ENCODE measurements at regions not wholly inside any gene's neighbourhood (a gene's known extent, or its start where the extent isn't known, plus 50 kb on each side); places are given as distances from the start of the nearest gene placed in this dataset.

DNA sequence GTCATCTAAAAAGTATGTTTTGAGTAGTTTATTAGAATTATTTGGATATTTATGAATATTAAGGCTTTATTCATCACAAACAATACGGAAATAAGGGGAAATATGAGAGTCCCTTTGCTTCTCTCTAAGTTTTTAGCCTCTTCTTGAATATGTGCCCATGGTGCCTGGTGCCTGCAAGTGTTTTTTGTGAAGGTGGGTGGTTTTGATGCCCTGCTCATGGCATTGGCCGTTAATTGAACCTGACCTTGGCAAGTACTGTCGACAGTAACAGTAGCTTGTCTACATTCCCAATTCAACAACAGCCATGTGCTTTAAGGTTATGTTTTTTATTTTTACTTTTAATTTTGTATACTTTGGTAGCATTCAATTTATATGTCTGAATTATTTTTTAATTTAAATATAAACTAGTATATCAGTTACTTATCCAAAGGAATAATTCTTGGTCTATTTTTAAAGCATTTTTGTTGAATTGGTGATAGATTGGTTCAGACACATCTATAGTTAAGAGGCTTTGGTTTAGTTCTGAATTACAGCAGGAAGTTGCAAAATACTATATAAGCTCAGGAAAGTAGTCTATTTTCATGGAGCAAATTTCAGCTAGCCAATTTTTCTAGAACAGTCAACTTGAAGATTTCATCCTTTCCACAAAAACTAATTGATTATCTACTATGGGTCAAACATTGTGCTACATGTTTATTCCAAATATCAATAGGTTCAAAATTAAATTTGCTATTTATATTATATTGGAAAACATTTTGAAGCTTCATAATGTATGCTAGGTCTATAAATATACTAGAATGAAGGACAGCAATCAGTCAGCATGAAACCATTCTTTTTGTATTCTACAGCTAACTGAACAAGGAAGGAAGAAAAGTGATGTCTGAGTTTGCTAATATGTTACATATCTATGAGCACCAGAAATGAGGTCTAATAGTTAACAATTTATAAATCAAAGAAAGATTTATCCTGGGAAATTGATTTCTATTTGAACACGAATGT, 184.4 kb downstream of the MRPL39 start:
- no peak for DNase-seq (ENCODE audit: low read depth)

DNA sequence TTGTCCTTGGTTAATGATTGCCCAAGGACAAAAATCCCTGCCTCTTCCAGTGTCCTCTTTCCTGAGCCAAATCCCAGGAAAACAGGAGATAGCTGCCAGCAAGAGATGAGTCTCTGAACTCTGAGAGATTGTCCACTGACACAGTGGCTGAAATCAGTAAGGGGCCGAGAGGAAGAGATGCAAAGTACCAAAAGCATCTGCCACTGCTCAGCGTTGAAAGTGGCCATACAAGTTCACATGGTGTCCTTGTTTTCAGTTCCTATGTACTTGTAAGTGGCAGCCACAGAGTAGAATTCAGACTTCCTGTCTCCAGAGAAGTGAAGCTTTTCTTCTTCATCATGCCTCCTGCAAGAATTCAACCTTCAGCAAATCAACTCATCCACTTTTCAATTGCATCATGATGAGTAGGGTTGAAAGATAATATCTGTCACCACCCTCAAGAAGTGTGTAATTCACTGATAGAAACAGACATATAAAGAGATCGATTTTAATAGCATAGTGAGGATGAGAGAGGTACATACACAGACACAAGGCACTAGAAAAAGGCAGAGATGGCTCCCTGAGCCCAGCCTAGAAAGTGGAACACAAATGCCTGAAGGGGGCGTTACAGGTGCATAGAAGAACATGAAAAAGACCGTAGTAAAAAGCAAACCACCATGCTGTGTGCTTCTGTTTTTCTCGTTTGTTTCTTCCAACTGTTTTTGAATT, 185.8 kb downstream of the MRPL39 start:
- peak; percentile 10 for DNase-seq (ENCODE audit: low read depth)

DNA sequence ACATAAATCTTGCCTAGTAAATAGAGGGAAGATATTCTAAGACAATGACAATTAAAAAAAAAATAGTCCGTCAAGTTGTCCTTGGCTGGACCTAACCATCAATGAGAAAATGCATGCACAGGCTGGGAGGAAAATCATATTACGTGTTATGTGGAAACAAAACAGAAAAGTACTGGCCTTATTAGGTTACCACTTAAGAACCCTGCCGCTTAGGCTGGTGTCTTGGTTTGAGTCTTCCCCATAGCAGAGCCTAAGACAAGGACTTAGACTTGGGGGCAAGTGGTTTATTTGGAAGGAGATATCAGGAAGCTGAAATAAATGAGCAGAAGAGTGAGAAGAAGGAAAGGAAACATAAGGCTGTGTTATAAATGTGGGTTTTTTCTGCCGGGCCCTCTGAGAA, 186.4 kb downstream of the MRPL39 start:
- DNase-seq (ENCODE audit: low read depth), result no peak

DNA sequence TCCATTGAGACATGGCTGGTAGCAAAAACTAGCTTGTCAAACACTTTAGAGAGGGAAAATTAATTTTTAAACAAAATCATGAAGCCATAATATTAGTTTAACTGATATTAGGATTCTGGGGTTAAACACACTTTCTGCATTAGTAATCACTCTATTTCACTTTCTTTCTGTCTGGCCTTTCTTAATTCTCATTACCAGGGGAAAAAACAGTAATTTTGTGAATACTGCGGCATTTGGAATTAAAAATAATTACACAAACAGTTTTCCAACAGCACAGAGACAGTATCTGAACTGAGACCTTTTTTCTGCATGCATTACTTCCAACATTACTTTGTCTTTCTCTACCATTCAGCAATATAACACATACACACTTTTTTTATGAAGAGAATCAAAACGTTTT, 190.6 kb downstream of the MRPL39 start:
- DNase-seq (ENCODE audit: low read depth), result no peak

DNA sequence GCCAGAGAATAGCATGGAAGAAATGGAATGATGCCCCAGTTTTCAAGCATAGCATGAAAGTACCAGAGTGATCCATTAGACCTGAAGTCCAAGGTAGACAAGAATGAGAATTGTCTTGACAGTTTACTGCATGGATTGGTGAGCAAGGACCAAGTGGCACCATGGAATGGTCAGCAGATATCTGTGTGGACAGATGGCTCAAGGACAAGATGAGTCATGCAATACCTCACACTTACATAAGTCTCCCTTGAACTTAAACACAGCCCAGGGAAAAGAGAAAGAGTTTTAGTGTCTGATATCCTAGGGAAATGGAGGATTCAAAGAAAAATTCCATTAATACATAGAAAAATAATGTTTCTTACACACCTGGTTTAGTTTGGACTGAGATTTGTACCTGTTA, 195.2 kb downstream of the MRPL39 start:
- no peak for DNase-seq (ENCODE audit: low read depth)

DNA sequence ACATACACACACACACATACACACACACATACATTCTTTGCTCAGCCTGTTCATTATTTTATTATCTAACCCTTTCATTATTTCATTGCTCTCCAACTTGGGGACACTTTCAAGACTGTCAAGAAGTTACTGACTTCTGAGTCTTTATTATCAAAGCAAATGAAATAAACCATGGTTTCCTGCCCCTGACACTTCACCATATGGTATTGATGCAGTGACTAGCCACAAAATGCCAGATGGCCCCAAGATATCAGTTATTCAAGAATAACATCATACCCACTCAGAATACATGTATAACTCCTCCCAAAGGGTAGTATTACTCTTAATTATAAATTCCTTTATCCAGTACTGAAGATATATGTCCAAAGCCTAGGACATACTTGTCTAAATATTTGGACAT, 197.3 kb downstream of the MRPL39 start:
- no peak for DNase-seq (ENCODE audit: low read depth)

DNA sequence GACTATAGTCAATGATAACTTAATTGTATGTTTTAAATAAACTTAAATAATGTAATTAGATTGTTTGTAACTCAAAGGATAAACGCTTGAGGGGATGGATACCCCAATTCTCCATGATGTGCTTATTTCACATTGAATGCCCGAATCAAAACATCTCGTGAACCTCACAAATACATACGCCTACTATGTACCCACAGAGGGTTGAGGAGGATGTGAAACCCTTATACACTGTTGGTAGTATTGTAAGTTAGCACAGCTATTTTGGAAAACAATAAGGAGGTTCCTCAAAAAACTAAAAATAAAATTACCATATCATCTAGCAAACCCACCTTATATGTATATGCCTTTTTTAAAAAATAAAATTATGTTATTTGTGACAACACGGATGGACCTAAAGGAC, 198.6 kb downstream of the MRPL39 start:
- no peak for DNase-seq (ENCODE audit: low read depth)

DNA sequence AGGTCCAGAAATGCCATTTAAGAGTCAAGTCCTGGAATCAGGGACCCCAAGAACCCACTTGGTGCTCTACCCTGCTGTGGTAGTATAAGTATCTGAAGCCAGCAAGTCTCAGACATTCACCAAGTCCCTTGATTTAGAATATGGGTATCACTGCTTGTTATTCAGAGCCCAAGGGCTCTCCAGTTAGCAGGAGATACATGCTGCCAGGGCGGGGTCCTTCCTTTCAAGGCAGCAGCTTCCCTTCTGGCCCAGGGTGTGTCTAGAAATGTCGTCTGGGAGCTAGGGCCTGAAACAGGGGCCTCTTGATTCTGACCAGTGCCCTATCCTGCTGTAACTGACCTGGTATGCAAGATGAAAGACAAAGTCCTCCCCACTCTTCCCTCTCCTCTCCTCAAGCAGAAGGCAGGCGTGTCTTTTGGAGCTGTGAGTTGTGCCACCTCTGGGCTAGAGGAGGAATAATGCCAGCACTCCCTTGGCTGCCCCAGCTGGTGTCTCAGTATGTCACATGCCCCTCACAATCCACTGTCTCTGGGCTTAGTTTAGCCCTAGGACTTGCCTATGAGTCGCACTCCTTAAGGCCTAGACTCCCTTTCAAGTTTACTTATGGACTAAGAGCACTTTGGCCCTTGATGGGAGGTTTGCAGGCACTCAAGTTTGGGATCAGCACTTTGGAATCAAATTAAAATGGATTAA, 200.2 kb downstream of the MRPL39 start:
- no peak for DNase-seq (ENCODE audit: low read depth)

DNA sequence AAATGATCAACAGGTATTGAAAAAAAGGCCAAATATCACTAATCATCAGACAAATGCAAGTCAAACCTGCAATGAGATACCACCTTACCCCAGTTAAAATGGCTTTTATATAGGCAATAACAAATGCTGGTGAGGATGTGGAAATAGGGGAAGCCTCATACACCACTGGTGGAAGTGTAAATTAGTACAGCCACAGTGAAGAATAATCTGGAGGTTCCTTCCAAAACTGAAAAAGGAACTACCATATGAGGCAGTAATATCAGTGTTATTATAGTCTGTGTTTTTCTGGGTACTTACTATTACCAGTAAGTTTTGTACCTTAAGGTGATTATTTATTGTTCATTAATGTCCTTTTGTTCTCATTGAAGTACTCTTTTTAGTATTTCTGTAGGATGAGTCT, 201.3 kb downstream of the MRPL39 start:
- DNase-seq (ENCODE audit: low read depth), result no peak

DNA sequence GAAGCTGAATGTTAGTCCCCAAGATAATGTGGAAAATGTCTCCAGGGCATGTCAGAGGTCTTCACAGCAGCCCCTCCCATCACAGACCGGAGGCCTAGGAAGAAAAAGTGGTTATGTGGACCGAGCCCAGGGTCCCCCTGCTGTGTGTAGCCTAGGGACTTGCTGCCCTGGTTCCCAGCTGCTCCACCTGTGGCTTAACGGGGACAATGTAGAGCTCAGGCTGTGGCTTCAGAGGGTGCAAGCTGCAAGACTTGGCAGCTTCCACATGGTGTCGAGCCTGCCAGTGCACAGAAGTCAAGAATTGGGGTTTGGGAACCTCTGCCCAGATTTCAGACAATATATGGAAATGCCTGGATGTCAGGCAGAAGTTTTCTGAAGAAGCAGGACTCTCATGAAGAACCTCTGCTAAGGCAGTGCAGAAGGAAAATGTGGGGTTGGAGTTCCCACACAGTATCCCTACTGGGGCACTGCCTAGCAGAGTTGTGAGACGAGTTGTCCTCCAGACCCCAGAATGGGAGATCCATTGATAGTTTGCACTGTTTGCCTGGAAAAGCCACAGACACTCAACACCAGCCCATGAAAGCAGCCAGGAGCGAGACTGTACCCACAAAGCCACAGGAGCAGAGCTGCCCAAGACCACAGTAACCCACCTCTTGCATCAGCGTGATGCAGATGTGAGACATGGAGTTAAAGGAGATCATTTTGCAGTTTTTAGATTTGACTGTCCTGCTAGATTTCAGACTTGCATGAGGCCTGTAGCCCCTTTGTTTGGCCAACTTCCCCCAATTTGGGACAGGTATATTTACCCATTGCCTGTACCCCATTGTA, 204.9 kb downstream of the MRPL39 start:
- no peak for DNase-seq (ENCODE audit: low read depth)

DNA sequence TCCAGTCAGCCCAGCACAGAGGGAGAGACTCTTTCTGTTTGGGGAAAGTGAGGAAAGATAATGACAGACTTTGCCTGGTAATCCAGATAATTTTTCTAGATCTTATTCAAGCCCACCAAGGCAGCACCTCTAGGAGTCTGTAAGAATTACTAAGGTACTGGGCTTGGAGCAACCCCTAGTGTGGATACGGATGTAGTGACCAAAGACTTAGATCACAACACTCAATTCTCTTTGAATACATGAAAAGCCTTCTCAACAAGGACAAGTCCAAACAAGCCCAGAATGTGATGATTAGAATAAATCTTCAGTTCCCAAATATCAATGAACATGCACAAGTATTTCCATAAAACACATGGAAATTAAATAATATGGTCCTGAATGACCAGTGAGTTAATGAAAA, 206.9 kb downstream of the MRPL39 start:
- DNase-seq (ENCODE audit: low read depth), result no peak

DNA sequence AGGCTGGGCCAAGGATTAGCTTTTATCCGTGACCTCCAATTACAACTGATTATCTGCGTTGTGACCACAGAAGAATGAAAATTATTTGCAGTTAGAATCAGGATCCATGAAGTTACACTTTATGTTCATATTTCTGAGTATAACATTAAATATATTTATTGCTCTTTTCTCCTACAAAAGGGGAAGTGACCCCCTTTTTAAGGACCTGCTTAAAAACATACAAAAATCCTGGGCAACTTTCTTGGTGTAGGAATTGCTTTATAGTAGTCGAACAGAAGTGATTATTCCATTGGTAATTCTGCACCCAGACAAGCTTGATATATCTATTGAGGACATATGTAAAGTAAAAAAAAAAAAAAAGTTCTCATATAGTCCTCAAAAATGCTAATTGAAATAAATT, 208.7 kb downstream of the MRPL39 start:
- no peak for DNase-seq (ENCODE audit: low read depth)

DNA sequence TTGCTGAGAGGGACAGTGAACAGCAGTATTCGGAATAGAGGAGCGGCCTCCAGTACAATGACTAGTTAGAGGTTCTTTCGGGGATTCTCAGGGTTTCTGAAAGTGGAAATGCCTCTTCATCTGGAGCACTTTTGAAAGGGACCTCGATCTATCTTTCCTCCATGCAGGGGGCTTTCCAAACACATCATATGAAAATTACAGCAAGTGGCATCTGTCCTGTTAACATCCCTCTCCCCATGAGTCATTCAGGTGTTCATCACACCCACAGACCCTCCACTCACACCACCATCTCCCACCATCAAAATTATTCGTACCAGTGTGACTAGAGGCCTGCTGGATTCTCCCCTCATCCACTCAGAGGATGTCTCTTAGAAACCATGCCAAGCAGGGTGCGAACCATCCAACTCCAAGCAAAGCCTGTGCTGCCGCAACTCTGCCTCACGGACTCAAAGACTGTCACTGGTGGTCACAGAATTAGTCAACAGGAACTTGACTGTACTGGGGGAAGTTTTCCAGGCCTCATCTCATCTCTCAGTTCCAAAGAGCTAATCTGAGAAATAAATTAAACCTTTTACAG, 211.1 kb downstream of the MRPL39 start:
- DNase-seq (ENCODE audit: low read depth), result no peak

DNA sequence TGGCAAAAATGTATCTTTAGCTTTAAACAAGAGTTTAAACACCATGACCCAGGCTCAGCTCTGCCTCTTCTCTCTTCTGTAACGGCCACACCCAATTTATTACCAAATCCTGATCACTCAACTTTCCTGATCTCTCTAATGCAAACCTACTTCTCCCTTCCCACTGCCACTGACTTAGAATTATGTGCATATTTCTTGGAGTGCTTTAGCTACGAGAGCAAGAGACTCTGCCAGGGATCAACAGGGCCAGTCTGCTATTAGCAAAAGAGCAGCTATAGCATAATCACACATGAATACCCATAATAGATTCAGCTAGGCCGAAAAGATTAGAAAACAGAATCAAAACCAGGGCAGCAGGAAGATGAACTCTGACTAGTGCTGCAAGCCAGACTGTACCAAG, 215.5 kb downstream of the MRPL39 start:
- DNase-seq (ENCODE audit: low read depth), result no peak

DNA sequence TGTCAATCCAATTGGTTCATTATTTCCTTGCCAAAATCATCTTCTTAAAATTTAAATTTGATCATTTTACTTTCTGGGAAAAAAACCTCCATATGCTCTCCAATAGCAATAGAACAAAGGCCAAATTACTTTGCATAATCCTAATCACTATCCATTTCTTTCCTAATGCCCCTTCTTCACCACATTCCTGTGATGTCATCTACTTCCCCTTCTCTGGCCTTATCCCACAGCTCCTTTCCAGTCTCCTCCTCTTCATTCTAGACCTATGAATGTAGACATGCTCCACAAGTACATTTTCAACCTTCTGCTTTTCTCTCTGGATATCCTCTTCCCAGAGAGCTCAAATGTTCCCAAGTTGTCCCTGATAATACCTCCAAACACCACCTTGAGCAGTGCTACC, 216.6 kb downstream of the MRPL39 start:
- DNase-seq (ENCODE audit: low read depth), result no peak

DNA sequence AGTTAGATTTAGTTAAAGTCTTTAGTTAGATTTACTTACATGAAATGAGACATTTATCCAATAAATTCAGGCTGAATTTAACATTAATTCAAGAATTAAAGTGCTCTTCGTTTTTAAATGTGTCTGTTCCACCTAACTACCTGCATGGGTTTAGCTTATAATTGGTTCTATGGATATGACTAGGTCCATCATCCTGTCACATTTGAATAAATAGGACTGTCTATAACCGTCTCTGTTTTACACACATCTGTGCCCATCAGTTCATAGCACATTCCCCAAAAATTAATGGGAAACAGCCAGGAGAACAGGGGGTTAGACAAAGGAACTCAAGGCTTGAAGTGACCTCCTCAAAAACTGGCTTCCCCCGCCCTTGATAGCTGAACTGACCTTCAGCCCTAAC, 219.6 kb downstream of the MRPL39 start:
- no peak for DNase-seq (ENCODE audit: low read depth)

DNA sequence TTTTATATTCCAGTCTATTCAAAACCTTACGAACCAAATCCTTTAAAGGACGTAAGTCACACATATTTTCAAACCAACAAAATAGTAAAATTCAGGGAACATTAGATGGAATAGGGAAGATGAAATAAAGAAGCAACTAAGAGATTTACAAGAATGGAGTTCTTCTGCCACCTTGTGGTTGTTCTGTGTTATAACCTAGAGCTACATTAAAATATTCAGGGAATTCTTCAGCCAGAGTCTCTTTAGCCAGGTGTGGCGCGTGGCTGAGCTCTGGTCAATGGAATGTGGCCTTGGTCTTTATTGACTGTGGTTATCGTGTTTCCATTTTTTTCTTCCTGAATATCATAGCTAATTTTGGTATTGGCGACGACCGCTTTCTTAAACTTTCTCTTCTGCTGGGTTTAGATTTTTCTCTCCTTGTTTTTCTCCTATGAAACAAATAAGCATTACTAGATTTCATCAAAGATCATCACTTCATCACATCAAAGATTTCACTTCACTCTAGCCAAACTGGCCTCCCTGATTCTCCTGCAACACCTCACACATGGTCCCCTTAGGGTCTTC, 221.3 kb downstream of the MRPL39 start:
- no peak for DNase-seq (ENCODE audit: low read depth)

DNA sequence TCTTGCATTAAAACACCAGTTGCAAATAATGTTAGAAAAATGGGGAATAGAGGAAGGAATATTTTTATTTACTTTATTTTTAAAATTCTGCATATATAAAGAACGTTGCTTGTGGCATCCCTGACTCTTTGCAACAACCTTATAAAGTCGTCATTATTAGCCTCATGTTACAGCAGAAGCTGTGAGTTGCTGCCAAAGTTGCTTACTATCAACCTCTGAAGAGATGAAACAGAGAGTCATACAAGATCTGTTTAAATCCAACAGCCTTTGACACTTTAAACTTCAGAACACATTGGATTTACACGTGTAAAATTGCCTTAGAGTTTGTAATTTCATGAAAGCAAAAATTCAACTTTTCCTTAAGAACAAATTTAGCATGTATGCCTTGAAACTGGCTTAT, 221.9 kb downstream of the MRPL39 start:
- DNase-seq (ENCODE audit: low read depth), result no peak

DNA sequence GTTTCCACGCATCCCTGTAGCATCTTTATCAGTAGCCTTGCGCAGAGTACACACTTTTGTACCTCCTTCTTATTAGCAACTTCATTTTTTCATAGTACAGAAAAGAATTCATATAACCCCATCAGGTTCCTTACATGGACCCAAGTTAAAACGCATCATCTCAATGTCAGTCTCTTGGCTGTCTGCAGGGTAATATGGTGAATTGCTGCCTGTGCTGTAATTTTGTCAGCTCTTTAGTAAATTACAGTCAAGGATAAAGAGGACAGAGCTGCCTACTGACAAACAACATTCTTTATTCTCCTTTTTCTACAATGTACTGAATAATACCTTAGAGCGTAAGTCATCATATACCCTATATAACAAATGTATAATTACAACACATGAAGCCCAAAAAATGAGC, 222.5 kb downstream of the MRPL39 start:
- no peak for DNase-seq (ENCODE audit: low read depth)

DNA sequence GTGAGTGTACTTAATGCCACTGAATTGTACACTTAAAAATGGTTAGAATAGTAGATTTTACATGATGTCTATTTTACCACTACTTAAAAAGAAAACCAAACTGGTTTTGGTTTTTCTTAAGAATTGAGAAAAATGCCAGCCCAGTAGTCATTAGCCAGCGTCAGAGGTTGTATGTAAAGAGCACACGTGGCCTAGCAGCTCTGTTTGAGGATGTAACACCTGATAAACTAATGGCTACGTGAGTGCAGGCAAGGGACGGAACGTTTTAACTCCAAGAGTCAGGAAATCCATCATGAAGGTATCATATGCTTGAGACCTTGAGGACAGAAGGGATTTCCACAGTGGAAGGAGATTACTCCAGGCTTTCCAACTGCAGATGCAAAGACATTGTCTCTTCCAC, 223.7 kb downstream of the MRPL39 start:
- DNase-seq (ENCODE audit: low read depth), result no peak

DNA sequence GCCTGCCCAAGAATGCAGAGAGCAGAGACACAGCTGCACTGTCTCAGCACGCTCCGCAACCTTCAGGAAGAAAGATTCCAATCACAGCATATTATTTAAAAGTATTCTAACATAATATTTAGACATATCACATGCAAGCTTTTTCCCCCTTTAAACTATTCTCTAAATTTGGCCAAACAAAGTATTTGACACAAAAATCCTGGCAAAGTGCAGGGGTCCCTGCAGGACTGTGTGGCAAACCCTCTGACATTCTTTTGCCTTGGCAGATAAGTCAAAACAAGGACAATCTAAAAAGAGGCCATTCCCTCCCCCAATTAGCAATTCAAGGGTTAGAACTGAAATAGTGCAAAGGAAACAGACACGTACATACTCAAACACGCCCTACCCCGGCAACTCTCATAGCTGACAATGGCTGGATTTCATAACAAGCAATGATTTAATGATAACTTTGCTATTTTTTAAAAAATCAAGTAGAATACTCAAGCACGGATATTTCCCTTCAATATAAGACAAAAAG, 225.3 kb downstream of the MRPL39 start:
- DNase-seq (ENCODE audit: low read depth), result no peak

Measured in T-helper 22 cell (primary cell).